ENCODE measurements at regions not wholly inside any gene's neighbourhood (a gene's known extent, or its start where the extent isn't known, plus 50 kb on each side); places are given as distances from the start of the nearest gene placed in this dataset.

DNA sequence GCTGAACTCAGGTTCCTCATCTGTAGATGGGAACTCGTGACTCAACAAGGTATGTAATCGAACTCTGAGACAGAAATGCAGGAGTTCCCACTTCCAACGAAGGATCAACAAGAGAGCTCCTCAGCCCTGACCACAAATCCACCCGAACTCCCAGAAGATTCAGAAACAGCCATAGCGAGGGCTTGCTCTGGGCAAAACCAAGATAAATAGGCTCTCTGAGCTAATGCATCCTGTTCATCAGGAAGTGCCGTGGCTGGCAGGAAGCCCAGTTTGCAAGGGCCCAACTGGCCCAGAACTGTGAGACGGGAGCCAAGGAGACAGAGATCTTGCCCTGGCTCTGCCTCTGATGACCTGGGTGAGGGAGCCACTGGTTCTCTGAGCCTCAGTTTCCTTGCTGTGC lies 141.7 kb upstream of the PFKP start:
- TF ChIP-seq, protein P1, sequence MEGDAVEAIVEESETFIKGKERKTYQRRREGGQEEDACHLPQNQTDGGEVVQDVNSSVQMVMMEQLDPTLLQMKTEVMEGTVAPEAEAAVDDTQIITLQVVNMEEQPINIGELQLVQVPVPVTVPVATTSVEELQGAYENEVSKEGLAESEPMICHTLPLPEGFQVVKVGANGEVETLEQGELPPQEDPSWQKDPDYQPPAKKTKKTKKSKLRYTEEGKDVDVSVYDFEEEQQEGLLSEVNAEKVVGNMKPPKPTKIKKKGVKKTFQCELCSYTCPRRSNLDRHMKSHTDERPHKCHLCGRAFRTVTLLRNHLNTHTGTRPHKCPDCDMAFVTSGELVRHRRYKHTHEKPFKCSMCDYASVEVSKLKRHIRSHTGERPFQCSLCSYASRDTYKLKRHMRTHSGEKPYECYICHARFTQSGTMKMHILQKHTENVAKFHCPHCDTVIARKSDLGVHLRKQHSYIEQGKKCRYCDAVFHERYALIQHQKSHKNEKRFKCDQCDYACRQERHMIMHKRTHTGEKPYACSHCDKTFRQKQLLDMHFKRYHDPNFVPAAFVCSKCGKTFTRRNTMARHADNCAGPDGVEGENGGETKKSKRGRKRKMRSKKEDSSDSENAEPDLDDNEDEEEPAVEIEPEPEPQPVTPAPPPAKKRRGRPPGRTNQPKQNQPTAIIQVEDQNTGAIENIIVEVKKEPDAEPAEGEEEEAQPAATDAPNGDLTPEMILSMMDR (IDR thresholded peaks at IDR 0.05): no peak
- no peak for TF ChIP-seq POLR2A (IDR thresholded peaks at IDR 0.05)
